B cell (primary cell): ENCODE measurements at regions not wholly inside any gene's neighbourhood (a gene's known extent, or its start where the extent isn't known, plus 50 kb on each side); places are given as distances from the start of the nearest gene placed in this dataset.

Source experiments
- ATAC-seq: fragments of 200-7000 bp; cut with Tn5 transposase; one replicate; pipeline ENCODE4 v1.10.0; 2021; ENCODE audit warnings: low read depth, mild to moderate bottlenecking, moderate number of reproducible peaks, moderate library complexity
- CTCF ChIA-PET: fragments of 350-600 bp; sonication (Branson Sonifier 250); formaldehyde crosslinking; loops from one replicate; lab custom pipeline; 2021; ENCODE audit warnings: antibody characterized with exemption, inconsistent platforms; lab: Charles Lee
- POLR2A ChIA-PET: fragments of 350-600 bp; sonication (Branson Sonifier 250); formaldehyde crosslinking; loops from one replicate; lab custom pipeline; 2021; ENCODE audit warnings: antibody characterized with exemption; lab: Charles Lee
- DNase-seq: peaks from one replicate; pipeline ENCODE4 v3.0.0; 2013
- H2AFZ ChIP-seq: 2 replicates; pipeline ENCODE4 v1.6.1; 2012; ENCODE audit warnings: mild to moderate bottlenecking, low read depth, low read length; ENCODE audit not compliant: insufficient read depth, poor library complexity, severe bottlenecking
- H3K27ac ChIP-seq, 2 donors: 1 replicate in 1 of 2; 2 replicates in 1 of 2; pipeline ENCODE4 v1.5.1; 2012 to 2013; ENCODE audit warnings: low read length in 2 of 2, mild to moderate bottlenecking in 2 of 2, moderate library complexity in 1 of 2
- H3K27me3 ChIP-seq, 4 experiments: fragments of 200-600 bp in 1 of 4; sonication (generic) in 1 of 4; replicated peaks in 1 of 4; 1 replicate in 2 of 4; 2 replicates in 2 of 4; pipeline versions ENCODE4 v1.6.1 to v1.7.0; 2013 to 2016; ENCODE audit warnings: low read length in 3 of 4, mild to moderate bottlenecking in 2 of 4, mixed read lengths in 1 of 4, moderate library complexity in 1 of 4; ENCODE audit not compliant: insufficient read depth in 4 of 4, control insufficient read depth in 3 of 4; ENCODE audit errors: control extremely low read depth in 1 of 4
- H3K36me3 ChIP-seq, 2 experiments: replicated peaks in 1 of 2; 1 replicate in 1 of 2; 2 replicates in 1 of 2; pipeline versions ENCODE4 v1.6.1 to v1.7.1; 2013; ENCODE audit warnings: low read length in 1 of 2; ENCODE audit not compliant: insufficient read depth in 2 of 2, control insufficient read depth in 1 of 2; ENCODE audit errors: control extremely low read depth in 1 of 2, extremely low read depth in 1 of 2
- H3K4me1 ChIP-seq, 2 donors: fragments of 200-600 bp in 1 of 2; sonication (generic) in 1 of 2; 1 replicate in 1 of 2; 2 replicates in 1 of 2; pipeline versions ENCODE4 v1.5.1 to v1.6.1; 2013 to 2017; ENCODE audit warnings: low read length in 2 of 2; ENCODE audit not compliant: control insufficient read depth in 2 of 2, insufficient read depth in 2 of 2
- H3K4me2 ChIP-seq: replicated peaks from 2 replicates; pipeline ENCODE3; 2012; ENCODE audit warnings: mild to moderate bottlenecking, low read depth, low read length; ENCODE audit not compliant: poor library complexity, severe bottlenecking
- H3K4me3 ChIP-seq, 5 experiments: fragments of 200-600 bp in 1 of 5; sonication (generic) in 1 of 5; 1 replicate in 3 of 5; 2 replicates in 2 of 5; pipeline versions ENCODE4 v1.5.1 to v1.7.0; 2011 to 2016; ENCODE audit warnings: low read length in 4 of 5, mild to moderate bottlenecking in 4 of 5, low read depth in 2 of 5, control low read depth in 1 of 5, moderate library complexity in 1 of 5; ENCODE audit not compliant: insufficient read depth in 1 of 5; ENCODE audit errors: control extremely low read depth in 1 of 5, extremely low read depth in 1 of 5
- H3K79me2 ChIP-seq: fragments of 200-600 bp; sonication (generic); one replicate; pipeline ENCODE4 v1.6.0; 2016; ENCODE audit warnings: low read length; ENCODE audit not compliant: control insufficient read depth, insufficient read depth
- H3K9ac ChIP-seq: fragments of 200-600 bp; sonication (generic); 2 replicates; pipeline ENCODE4 v1.6.1; 2017; ENCODE audit warnings: mild to moderate bottlenecking, low read length, moderate library complexity
- H3K9me3 ChIP-seq, 3 donors: one replicate each; pipeline versions ENCODE4 v1.6.1 to v1.7.1; 2013; ENCODE audit warnings: low read length in 2 of 3; ENCODE audit not compliant: control insufficient read depth in 2 of 3, insufficient read depth in 1 of 3; ENCODE audit errors: control extremely low read depth in 1 of 3
- H4K20me1 ChIP-seq: 2 replicates; pipeline ENCODE4 v1.6.0; 2012; ENCODE audit warnings: mild to moderate bottlenecking, low read length; ENCODE audit not compliant: insufficient read depth, control insufficient read depth, poor library complexity, severe bottlenecking
- H3K27ac Mint-ChIP-seq: one replicate; pipeline ENCODE4 v1.8.0; 2021; ENCODE audit warnings: mixed read lengths
- H3K27me3 Mint-ChIP-seq: one replicate; pipeline ENCODE4 v1.8.0; 2021; ENCODE audit warnings: mixed read lengths
- H3K4me1 Mint-ChIP-seq: one replicate; pipeline ENCODE4 v1.8.0; 2021; ENCODE audit warnings: mixed read lengths
- H3K4me3 Mint-ChIP-seq: one replicate; pipeline ENCODE4 v1.8.0; 2021; ENCODE audit warnings: mixed read lengths
- H3K9me3 Mint-ChIP-seq: one replicate; pipeline ENCODE4 v1.8.0; 2022; ENCODE audit warnings: mixed read lengths; ENCODE audit not compliant: insufficient read depth
- EZH2 ChIP-seq: IDR thresholded peaks from 2 replicates; pipeline ENCODE4 v1.6.1; 2012; ENCODE audit warnings: borderline replicate concordance, low read depth, mild to moderate bottlenecking, moderate library complexity, low read length; ENCODE audit not compliant: insufficient read depth, poor library complexity, severe bottlenecking
- WGBS: methylation state at CpG from one replicate; pipeline ENCODE4 v1.1.5; 2013; ENCODE audit warnings: missing lambda C conversion rate; ENCODE audit not compliant: insufficient coverage; 5-methylcytosine and 5-hydroxymethylcytosine counted together
- intact Hi-C: fragments of 100-400 bp; cut with micrococcal nuclease; formaldehyde crosslinking; loops from one replicate; pipeline ENCODE4 v1.10.0; 2022
- TF ChIP-seq, protein P1 (sequence below): fragments of 200-600 bp; IDR thresholded peaks from one replicate; pipeline ENCODE4 v1.8.0; 2022; ENCODE audit warnings: antibody characterized with exemption, mild to moderate bottlenecking

DNA sequence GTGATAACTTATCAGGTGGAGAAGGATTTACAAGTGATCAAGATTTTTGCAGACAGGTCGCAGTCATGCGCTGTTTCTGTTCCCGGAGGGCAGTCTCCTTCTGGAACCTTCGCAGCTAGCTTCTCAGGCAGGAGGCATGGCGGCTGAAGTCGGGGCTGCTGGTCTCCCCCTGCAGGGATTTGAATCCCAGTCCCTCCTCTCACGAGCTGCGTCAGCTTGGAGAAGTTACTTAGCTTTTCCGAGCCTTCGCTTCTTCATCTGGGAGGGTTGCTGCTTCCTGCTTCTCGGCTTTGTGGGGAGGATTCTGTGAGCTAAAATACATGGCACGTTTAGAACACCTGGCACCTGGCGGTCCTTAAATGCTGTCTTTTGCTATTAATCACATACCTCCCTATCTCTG, 287.8 kb upstream of the FOXF1 start:
- ChIA-PET CTCF (no interaction called here), POLR2A (no interaction called here)
- Mint-ChIP-seq H3K4me1 (no peaks in the 10 kb centered on the region), H3K9me3 (no peaks in the 10 kb centered on the region), H3K27ac (no peak overlapping the region), H3K4me3 (no peak overlapping the region), H3K27me3 (peaks cover 25% of the 10 kb centered on the region)
- no peak for TF ChIP-seq EZH2
- TF ChIP-seq, protein P1, sequence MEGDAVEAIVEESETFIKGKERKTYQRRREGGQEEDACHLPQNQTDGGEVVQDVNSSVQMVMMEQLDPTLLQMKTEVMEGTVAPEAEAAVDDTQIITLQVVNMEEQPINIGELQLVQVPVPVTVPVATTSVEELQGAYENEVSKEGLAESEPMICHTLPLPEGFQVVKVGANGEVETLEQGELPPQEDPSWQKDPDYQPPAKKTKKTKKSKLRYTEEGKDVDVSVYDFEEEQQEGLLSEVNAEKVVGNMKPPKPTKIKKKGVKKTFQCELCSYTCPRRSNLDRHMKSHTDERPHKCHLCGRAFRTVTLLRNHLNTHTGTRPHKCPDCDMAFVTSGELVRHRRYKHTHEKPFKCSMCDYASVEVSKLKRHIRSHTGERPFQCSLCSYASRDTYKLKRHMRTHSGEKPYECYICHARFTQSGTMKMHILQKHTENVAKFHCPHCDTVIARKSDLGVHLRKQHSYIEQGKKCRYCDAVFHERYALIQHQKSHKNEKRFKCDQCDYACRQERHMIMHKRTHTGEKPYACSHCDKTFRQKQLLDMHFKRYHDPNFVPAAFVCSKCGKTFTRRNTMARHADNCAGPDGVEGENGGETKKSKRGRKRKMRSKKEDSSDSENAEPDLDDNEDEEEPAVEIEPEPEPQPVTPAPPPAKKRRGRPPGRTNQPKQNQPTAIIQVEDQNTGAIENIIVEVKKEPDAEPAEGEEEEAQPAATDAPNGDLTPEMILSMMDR: no peak
- no peak overlapping the region for H3K4me3 ChIP-seq
- intact Hi-C loops: no loop called here
- no peak overlapping the region for H3K4me2 ChIP-seq
- H3K27ac ChIP-seq: no peak overlapping the region
- no peaks in the 10 kb centered on the region for H3K4me1 ChIP-seq
- peaks cover 0 to 21% (median 2%) of the 10 kb centered on the region in 4 experiments for H3K27me3 ChIP-seq
- no peak for DNase-seq
- no peak overlapping the region for H3K9ac ChIP-seq
- H3K36me3 ChIP-seq: no peaks in the 10 kb centered on the region
- H3K79me2 ChIP-seq: no peaks in the 10 kb centered on the region
- no peaks in the 10 kb centered on the region for H4K20me1 ChIP-seq
- 64% methylated on average over 6 of the region's 13 CpGs for whole genome bisulfite sequencing
- ATAC-seq: no peak
- no peak overlapping the region for H2AFZ ChIP-seq
- H3K9me3 ChIP-seq: no peaks in the 10 kb centered on the region

- no peak overlapping the region for H3K9ac ChIP-seq
- no peaks in the 10 kb centered on the region for H4K20me1 ChIP-seq
- TF ChIP-seq, protein P1: no peak
- no peak for TF ChIP-seq EZH2
- WGBS: 69% methylated on average over 2 of the region's 11 CpGs
- peaks cover 0 to 21% (median 2%) of the 10 kb centered on the region in 4 experiments for H3K27me3 ChIP-seq
- Mint-ChIP-seq H3K27me3 (peaks cover 30% of the 10 kb centered on the region), H3K4me3 (no peak overlapping the region), H3K27ac (no peak overlapping the region), H3K9me3 (no peaks in the 10 kb centered on the region), H3K4me1 (no peaks in the 10 kb centered on the region)
- H3K36me3 ChIP-seq: no peaks in the 10 kb centered on the region
- ATAC-seq (no peak), DNase-seq (no peak)
- no peak overlapping the region for H3K27ac ChIP-seq
- CTCF ChIA-PET: no interaction called here
- H3K9me3 ChIP-seq: peaks cover 0 to 4% (median 0%) of the 10 kb centered on the region in 3 donors
- intact Hi-C loops: no loop called here
- H3K4me3 ChIP-seq: no peak overlapping the region
- no peak overlapping the region for H3K4me2 ChIP-seq
- no peaks in the 10 kb centered on the region for H3K4me1 ChIP-seq
- POLR2A ChIA-PET: no interaction called here
- H2AFZ ChIP-seq: no peak overlapping the region
- no peaks in the 10 kb centered on the region for H3K79me2 ChIP-seq
Observed at GRCh38 chr16:86222965-86223551, 287.3 kb upstream of the FOXF1 start.
